ENCODE measurements at regions not wholly inside any gene's neighbourhood (a gene's known extent, or its start where the extent isn't known, plus 50 kb on each side); places are given as distances from the start of the nearest gene placed in this dataset.

GRCh38 chr11:95521862-95522261, 267.7 kb downstream of the FAM76B start (continued):
- TF ChIP-seq ESRRG (CRISPR knock-in tag; IDR thresholded peaks at IDR 0.05) (no peak), SNAI2 (CRISPR knock-in tag; IDR thresholded peaks at IDR 0.05) (no peak), ZFP30 (CRISPR knock-in tag; IDR thresholded peaks at IDR 0.05) (no peak), CSDC2 (CRISPR knock-in tag; IDR thresholded peaks at IDR 0.05) (no peak)

DNA sequence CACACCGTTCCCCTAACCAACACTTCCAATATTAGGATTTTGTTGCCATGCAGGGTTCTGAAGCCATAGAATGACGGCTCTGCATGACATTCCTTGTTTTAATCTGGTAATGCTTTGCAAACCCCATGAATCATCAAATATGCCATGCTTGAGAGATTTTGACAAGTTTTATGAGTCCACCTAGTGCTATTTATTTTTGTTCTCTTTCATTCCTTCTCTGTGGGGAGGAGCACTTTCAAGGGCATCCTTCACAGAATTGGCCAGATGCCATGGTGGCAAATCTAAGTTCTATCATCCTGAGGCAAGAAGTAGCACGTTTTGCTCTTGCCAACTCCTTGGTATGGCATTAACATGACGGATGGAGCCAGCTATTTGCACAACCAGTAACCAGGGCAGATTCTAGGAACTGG, 268.4 kb downstream of the FAM76B start:
- ATAC-seq: no peak
- TF ChIP-seq ZNF70 (CRISPR knock-in tag; IDR thresholded peaks at IDR 0.05) (no peak), ZNF8 (CRISPR knock-in tag; IDR thresholded peaks at IDR 0.05) (no peak), TOX (CRISPR knock-in tag; IDR thresholded peaks at IDR 0.05; ENCODE audit: borderline replicate concordance) (no peak), CSDC2 (CRISPR knock-in tag; IDR thresholded peaks at IDR 0.05) (no peak)
- TF ChIP-seq, protein P1, sequence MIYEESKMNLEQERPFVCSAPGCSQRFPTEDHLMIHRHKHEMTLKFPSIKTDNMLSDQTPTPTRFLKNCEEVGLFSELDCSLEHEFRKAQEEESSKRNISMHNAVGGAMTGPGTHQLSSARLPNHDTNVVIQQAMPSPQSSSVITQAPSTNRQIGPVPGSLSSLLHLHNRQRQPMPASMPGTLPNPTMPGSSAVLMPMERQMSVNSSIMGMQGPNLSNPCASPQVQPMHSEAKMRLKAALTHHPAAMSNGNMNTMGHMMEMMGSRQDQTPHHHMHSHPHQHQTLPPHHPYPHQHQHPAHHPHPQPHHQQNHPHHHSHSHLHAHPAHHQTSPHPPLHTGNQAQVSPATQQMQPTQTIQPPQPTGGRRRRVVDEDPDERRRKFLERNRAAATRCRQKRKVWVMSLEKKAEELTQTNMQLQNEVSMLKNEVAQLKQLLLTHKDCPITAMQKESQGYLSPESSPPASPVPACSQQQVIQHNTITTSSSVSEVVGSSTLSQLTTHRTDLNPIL (CRISPR knock-in tag; IDR thresholded peaks at IDR 0.05; ENCODE audit: low read depth): no peak

GRCh38 chr11:95520369-95521132, 269.0 kb downstream of the FAM76B start:
- TF ChIP-seq PPARA (CRISPR knock-in tag; IDR thresholded peaks at IDR 0.05; ENCODE audit: borderline replicate concordance) (no peak), SNAI2 (CRISPR knock-in tag; IDR thresholded peaks at IDR 0.05) (no peak), ISL1 (CRISPR knock-in tag; IDR thresholded peaks at IDR 0.05) (no peak), ZNF70 (CRISPR knock-in tag; IDR thresholded peaks at IDR 0.05) (no peak), TOX (CRISPR knock-in tag; IDR thresholded peaks at IDR 0.05; ENCODE audit: borderline replicate concordance) (no peak), RARB (CRISPR knock-in tag; IDR thresholded peaks at IDR 0.05) (no peak), TCF4 (CRISPR knock-in tag; IDR thresholded peaks at IDR 0.05; ENCODE audit: borderline replicate concordance) (no peak), ZC3H10 (CRISPR knock-in tag; IDR thresholded peaks at IDR 0.05) (no peak), ESRRG (CRISPR knock-in tag; IDR thresholded peaks at IDR 0.05) (no peak), ZNF8 (CRISPR knock-in tag; IDR thresholded peaks at IDR 0.05) (no peak), GLIS3 (CRISPR knock-in tag; IDR thresholded peaks at IDR 0.05) (no peak), ZFP3 (CRISPR knock-in tag; IDR thresholded peaks at IDR 0.05) (no peak), CSDC2 (CRISPR knock-in tag; IDR thresholded peaks at IDR 0.05) (no peak), OSR1 (CRISPR knock-in tag; IDR thresholded peaks at IDR 0.05) (no peak), ZFP30 (CRISPR knock-in tag; IDR thresholded peaks at IDR 0.05) (no peak), BACH2 (CRISPR knock-in tag; IDR thresholded peaks at IDR 0.05; ENCODE audit: borderline replicate concordance) (no peak)
- TF ChIP-seq, protein P2, sequence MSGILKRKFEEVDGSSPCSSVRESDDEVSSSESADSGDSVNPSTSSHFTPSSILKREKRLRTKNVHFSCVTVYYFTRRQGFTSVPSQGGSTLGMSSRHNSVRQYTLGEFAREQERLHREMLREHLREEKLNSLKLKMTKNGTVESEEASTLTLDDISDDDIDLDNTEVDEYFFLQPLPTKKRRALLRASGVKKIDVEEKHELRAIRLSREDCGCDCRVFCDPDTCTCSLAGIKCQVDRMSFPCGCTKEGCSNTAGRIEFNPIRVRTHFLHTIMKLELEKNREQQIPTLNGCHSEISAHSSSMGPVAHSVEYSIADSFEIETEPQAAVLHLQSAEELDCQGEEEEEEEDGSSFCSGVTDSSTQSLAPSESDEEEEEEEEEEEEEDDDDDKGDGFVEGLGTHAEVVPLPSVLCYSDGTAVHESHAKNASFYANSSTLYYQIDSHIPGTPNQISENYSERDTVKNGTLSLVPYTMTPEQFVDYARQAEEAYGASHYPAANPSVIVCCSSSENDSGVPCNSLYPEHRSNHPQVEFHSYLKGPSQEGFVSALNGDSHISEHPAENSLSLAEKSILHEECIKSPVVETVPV (CRISPR knock-in tag; IDR thresholded peaks at IDR 0.05): no peak
- TF ChIP-seq, protein P1 (CRISPR knock-in tag; IDR thresholded peaks at IDR 0.05; ENCODE audit: low read depth): no peak
- TF ChIP-seq, protein P3, sequence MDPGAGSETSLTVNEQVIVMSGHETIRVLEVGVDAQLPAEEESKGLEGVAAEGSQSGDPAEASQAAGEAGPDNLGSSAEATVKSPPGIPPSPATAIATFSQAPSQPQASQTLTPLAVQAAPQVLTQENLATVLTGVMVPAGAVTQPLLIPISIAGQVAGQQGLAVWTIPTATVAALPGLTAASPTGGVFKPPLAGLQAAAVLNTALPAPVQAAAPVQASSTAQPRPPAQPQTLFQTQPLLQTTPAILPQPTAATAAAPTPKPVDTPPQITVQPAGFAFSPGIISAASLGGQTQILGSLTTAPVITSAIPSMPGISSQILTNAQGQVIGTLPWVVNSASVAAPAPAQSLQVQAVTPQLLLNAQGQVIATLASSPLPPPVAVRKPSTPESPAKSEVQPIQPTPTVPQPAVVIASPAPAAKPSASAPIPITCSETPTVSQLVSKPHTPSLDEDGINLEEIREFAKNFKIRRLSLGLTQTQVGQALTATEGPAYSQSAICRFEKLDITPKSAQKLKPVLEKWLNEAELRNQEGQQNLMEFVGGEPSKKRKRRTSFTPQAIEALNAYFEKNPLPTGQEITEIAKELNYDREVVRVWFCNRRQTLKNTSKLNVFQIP (CRISPR knock-in tag; IDR thresholded peaks at IDR 0.05; ENCODE audit: borderline replicate concordance, low read depth): no peak
- TF ChIP-seq, protein P4, sequence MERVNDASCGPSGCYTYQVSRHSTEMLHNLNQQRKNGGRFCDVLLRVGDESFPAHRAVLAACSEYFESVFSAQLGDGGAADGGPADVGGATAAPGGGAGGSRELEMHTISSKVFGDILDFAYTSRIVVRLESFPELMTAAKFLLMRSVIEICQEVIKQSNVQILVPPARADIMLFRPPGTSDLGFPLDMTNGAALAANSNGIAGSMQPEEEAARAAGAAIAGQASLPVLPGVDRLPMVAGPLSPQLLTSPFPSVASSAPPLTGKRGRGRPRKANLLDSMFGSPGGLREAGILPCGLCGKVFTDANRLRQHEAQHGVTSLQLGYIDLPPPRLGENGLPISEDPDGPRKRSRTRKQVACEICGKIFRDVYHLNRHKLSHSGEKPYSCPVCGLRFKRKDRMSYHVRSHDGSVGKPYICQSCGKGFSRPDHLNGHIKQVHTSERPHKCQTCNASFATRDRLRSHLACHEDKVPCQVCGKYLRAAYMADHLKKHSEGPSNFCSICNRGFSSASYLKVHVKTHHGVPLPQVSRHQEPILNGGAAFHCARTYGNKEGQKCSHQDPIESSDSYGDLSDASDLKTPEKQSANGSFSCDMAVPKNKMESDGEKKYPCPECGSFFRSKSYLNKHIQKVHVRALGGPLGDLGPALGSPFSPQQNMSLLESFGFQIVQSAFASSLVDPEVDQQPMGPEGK (CRISPR knock-in tag; IDR thresholded peaks at IDR 0.05; ENCODE audit: borderline replicate concordance): no peak
- no peak for ATAC-seq

- ATAC-seq: no peak
- TF ChIP-seq OSR1 (CRISPR knock-in tag; IDR thresholded peaks at IDR 0.05): no peak
- no peak for TF ChIP-seq ISL1 (CRISPR knock-in tag; IDR thresholded peaks at IDR 0.05)
- no peak for TF ChIP-seq ZFP30 (CRISPR knock-in tag; IDR thresholded peaks at IDR 0.05)
- TF ChIP-seq TSHZ2 (CRISPR knock-in tag; IDR thresholded peaks at IDR 0.05): no peak
- no peak for TF ChIP-seq ZNF8 (CRISPR knock-in tag; IDR thresholded peaks at IDR 0.05)
- TF ChIP-seq ZC3H10 (CRISPR knock-in tag; IDR thresholded peaks at IDR 0.05): no peak
- TF ChIP-seq ZNF70 (CRISPR knock-in tag; IDR thresholded peaks at IDR 0.05): no peak
- TF ChIP-seq ZNF565 (CRISPR knock-in tag; conservative IDR thresholded peaks at IDR 0.05; ENCODE audit: low read depth): no peak
- no peak for TF ChIP-seq PPARA (CRISPR knock-in tag; IDR thresholded peaks at IDR 0.05; ENCODE audit: borderline replicate concordance)
These were observed 269.7 kb downstream of the FAM76B start for GRCh38 chr11:95519912-95520311.

Measured in SK-N-SH treated with all-trans-retinoic acid at 6 μM for 48 hours (cell line).